CD4-positive, alpha-beta T cell treated with Interleukin-17A for 1 hour (primary cell): ENCODE measurements at regions not wholly inside any gene's neighbourhood (a gene's known extent, or its start where the extent isn't known, plus 50 kb on each side); places are given as distances from the start of the nearest gene placed in this dataset.

Experiments
- DNase-seq: peaks from one replicate; pipeline ENCODE4 v3.0.0-alpha.2; 2020

GRCh38 chr3:71849681-71850080, 64.7 kb upstream of the PROK2 start:
- no peak for DNase-seq

- no peak for DNase-seq
Observed at GRCh38 chr3:71847794-71848193, 62.8 kb upstream of the PROK2 start.

DNA sequence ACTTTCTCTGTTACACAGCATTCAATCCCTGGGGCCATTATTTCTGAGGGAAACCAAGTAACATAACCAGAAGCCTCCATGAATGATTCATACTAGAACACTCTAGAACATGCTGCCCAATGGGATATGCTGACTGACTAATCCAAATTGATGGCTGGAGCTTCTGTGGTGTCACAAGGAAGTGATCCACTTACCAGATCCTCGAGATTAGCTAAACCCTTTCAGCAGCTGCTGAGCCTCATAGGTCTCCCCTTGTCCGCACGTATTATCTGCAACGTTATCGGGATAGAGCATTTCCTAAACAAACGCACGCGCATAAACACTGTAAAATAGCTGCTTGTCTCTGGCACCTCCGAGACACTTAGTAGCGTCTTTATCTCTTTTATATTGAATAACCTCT, 61.2 kb upstream of the PROK2 start:
- no peak for DNase-seq

DNA sequence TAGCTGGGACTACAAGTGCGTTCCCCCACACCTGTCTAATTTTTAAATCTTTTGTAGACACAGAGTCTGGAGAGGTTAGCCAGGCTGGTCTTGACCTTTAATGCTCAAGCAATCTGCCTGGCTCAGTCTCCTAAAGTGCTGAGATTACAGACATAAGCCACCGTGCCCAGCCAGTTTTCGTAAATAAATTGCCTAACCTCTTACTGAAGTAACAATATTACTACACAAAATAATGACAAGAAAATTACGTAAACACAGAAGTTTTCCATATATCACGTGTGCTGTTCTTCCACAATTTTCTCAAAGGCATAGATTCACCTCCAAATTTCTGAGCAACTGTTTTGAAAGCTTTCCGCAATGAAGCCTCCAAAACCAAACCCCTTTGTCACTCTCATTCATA, 58.1 kb upstream of the PROK2 start:
- DNase-seq: no peak

GRCh38 chr3:71838406-71838805, 53.5 kb upstream of the PROK2 start:
- DNase-seq: no peak
